OCI-LY1 (cell line): ENCODE measurements at regions not wholly inside any gene's neighbourhood (a gene's known extent, or its start where the extent isn't known, plus 50 kb on each side); places are given as distances from the start of the nearest gene placed in this dataset.

ENCODE experiments used
- CTCF ChIP-seq: fragments of 200-600 bp; sonication (generic), shearing (Covaris generic); IDR thresholded peaks from 2 replicates; pipeline ENCODE4 v1.5.1; 2017; ENCODE audit warnings: mild to moderate bottlenecking, antibody characterized with exemption, low read length, moderate library complexity, mixed read lengths
- EZH2 ChIP-seq: fragments of 200-600 bp; sonication (generic), shearing (Covaris generic); IDR thresholded peaks from 2 replicates; pipeline ENCODE4 v1.8.0; 2017; ENCODE audit warnings: borderline replicate concordance, mixed run types, mild to moderate bottlenecking, antibody characterized with exemption, low read length, moderate library complexity, mixed read lengths

DNA sequence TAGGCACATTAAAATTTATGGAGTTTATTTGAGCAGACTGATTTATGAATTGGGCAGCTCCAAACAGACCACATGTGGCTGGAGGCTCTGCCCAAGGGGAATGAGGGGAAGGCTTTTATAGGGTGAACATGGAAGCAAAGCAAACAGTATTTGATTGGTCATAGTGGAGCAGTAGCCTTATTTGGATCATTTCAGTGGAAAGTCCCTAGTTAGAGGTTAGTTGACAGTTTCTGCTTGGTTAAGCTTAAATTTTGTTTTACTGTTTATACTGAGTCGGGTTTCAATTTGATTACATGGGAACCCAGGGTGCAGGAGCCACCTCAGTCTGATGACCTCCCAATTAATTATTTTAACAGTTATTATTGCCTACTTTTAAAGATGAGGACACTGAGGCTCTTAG is 140.5 kb downstream of the NDFIP2 start:
- TF ChIP-seq CTCF = no peak
- no peak for TF ChIP-seq EZH2
